ENCODE measurements at regions not wholly inside any gene's neighbourhood (a gene's known extent, or its start where the extent isn't known, plus 50 kb on each side); places are given as distances from the start of the nearest gene placed in this dataset.

DNA sequence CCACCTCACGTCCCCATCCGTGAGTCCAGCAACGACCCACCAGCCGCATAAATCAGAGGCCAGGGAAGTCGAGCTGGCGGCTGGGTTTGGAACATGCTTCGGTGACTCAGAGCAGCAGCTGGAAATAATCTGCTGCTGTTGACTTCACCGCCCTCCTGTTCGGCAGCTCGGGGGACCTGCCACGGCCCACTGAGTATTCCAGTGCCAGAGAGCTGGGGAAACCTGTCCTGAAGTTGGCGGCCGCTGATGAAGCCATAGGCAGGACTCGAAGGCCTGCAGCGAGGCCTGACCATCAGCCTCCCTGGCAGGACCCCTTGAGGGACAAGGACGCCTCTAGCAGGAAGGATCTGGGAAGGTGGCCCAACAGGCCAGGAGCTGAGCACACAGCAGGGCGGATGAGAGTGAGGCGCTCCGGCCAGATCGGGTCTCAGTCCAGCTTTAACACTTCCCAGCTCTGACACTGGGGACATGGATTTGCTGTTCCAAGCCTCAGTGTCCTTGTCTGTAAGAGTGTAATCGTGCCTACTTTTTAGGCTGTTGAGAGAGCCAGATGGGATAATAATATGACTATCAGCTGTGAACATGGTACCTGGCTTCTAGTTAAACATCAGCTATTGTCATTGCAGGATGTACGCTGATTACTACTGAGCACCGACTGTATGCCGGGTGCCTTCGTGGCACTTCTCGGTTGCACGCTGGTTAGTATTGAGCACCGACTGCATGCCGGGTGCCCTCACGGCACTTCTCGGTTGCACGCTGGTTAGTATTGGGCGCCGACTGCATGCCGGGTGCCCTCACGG is 50.4 kb upstream of the CIBAR2 start:
- DNase-seq = no peak

DNA sequence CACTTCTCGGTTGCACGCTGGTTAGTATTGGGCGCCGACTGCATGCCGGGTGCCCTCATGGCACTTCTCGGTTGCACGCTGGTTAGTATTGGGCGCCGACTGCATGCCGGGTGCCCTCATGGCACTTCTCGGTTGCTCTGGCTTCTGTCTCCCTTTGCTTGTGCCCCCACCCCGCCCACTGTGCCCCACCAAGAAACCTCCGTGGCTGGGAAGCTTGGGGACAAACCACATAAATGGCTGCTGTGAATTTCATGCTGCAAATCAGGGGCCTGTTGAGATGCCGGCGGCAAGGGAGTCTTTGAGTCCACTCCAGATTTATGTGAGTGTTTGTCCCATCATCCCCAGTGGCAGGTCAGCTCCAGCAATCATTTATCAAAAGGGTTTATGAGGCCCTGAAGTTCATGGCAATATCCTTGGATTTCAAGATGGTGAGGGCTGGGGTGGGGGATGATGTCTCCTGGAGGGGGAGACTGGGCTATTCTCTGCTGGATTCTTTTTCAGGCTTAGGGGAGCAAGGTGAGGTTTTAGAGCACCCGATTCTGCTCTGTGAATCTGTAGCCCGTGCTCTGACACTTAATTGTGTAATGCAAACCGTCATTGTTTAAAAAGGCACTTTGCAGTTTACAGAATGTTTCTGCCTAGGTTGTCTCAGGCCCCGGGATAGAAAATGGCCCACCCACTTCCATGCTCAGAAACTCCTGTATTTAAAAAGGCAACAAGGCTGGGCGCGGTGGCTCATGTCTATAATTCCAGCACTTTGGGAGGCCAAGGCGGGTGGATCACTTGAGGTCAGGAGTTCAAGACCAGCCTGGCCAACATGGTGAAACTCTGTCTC is 51.2 kb upstream of the CIBAR2 start:
- DNase-seq = no peak

DNA sequence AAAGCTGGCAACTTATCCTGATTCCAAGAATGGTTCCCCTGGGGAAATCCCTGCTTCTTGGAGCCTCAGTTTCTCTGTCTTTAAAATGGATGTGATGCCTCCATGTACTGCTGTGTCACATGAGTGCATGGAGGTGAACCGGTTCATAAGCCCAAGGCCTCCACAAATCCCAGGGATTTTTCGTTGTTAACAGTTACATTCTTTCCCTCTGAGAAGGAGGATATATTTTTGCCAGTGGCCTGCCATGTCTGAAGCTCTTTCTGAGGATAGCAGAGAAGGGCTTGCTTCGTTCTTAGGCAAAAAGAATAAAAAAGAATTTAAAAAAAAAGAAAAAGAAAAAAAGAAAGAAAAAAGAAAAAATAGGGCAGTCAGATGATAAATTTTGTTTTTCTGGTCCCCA is 52.2 kb upstream of the CIBAR2 start:
- DNase-seq = no peak

DNA sequence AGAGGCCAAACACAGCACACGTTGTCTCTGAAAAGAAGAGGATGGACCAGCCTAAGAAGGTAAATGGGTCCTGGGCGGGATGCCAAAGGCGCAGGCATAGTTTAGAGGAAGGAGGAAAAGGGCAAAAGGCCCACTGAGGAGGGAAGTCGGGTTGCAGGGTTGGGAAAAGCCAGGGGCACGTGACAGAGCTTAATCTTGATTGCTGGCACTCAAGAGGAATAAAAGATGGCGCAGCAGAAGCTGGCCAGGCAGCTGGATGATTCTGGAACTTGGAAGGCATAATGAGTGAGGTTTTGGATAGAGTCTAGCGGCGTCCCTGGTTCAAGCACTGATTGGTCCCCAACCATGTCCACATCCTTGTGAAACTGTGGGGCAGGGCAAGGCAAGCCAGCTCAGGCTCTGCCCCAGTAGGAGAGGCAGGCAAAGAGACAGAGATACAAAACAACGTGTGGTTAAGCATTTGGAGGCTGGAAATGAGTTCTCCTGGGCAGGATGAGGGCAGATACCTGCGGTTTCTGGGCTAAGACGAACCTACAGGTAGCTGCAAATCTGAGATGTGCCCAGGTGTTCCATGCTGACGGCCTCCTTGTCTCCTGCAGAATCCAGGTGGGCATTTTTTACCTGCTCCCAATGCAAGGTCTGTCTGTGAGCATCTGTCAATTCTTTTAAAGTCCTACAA is 52.7 kb upstream of the CIBAR2 start:
- no peak for DNase-seq

DNA sequence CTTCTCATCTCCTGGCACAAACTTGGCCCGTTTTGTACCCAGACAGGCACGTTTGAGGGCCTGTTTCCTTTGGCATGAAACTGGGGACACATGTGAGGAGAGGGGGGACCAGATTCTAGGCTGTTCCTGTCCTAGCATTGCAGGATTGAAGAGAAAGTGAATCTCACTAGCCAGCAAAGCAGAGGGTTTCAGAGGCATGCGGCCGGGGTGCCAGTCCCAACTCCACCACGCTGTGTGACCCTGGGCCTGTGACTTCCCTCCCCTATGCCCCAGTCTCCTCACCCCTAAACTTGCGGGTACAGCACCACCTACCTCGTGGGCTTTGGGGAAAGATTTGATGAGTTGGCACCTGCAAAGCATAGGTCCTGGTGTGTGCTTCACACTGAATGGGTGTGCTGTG is 53.5 kb upstream of the CIBAR2 start:
- no peak for DNase-seq

DNA sequence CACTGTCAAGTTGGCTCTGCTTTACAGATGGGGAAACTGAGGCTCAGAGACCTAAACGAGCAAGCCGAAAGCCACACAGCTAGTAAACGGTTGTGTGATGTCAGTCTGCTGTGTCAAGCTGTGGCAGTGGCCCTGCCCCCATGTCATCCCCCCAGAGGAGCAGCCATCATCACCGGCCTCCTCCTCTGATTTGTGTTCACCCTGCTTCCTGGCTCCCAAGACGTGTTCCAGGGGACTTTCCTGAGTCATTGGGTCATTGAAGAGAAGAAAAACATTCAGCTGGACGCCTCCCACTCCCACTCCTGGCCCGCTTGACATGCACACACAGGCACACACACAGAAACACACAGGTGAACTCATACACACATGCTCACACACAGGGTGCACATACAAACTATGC is 54.0 kb upstream of the CIBAR2 start:
- DNase-seq = no peak

DNA sequence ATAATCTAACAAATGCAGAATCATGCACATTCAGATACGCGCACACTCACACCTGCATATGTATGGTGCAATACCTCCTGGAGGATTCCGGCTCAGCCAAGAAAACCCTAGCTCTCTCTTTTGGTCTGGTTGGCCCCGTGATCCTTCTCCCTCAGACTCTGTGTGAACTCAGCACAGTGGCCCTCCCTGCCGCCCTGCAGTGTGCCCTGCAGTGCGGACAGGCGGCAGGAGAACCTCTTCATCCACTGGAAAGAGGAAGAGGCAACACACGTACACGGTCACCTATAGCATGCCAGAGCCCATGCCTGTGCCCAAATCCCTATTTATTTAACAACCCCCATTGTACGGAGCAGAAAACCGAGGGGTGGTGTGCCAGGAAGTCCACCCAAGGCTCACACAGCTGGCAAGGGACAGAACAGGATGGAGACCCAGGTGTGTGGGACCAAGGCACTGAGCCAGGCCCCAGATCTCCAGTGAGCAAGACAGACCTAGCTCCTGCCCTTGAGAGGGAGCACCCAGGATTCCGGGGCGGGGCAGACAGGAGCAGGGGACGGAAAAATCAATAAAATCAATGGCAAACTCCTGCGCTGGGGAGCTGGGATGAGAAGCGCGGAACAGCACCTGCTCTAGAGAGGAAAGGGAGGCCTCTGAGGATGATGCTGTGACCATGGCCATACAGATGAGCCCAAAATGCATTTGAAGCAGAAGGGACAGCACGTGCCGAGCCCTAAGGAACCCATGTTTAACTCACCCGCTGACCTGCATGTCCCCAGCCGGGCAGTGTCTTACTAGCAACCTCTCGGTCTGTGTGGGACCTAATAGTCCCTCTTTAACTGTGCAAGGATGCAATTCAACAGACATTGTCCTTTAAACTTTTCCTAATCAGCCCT is 54.7 kb upstream of the CIBAR2 start:
- DNase-seq = no peak

DNA sequence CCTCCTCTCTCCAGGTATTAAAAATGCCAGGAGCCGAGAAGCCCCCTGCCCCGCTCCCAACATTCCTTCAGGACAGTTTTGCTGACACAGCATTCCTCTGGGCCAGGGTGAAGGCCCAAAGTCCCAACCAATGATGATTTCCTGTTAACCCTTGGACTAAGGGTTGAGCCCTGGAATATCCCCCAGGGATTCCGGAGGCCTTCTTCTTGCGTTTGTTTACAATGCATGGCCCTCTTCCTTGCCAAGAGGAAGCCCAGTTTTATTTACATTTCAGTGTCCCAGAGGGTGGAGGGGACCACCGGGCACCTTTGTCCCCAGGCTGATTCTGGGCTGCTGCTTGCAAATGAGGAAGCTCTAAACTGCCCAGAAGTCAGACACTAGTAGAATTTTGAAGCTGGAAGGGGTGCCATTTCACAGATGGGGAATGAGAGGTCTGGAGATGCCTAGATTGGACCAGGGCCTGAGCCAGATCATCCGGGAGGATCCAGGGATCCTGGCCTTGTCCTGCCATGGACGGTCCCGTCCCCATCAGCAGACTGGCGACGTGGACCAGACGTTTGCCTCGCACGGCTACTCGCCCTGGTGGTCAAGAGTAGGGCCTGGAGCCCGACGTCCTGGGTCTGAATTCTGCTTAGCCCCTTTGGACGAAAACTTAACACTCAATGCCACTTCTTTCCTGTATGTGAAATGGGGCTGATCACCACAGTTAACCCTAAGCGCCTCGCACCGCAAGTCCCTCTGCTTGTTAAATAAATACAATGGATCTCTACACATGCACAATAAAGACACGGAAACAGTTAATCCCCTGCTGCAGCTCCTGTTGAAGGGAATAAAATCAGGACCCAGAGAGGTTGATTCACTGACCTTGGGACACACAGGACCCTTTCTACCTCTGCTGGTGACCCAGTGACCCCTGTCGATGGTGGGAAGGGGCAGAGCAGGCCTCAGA is 55.6 kb upstream of the CIBAR2 start:
- DNase-seq = no peak

DNA sequence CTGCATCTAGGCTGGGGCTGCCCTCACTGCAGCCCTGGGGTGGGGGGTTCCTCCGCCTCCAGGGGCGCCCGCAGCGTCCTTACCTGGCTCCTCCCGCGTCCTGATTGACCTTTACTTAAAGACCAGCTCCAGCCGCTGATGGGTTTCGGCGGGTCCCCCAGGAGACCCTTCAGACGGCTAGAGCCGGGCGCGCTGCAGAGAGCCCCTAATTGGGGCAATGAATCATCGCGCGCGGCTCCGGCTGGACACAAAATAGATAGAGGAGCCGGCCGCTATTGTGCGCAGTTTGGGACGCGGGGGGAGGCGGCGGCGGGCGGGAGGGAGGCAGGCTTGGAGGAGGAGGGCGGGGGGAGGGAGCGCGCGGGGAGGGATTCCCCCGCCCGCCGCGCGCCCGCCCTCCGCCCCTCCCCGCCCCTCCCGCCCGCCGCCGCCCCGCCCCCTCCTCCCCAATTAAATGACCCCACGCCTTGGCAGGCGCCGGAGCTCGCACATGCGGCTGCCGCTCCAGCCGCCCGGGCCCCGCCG is 56.5 kb upstream of the CIBAR2 start:
- DNase-seq = no peak

DNA sequence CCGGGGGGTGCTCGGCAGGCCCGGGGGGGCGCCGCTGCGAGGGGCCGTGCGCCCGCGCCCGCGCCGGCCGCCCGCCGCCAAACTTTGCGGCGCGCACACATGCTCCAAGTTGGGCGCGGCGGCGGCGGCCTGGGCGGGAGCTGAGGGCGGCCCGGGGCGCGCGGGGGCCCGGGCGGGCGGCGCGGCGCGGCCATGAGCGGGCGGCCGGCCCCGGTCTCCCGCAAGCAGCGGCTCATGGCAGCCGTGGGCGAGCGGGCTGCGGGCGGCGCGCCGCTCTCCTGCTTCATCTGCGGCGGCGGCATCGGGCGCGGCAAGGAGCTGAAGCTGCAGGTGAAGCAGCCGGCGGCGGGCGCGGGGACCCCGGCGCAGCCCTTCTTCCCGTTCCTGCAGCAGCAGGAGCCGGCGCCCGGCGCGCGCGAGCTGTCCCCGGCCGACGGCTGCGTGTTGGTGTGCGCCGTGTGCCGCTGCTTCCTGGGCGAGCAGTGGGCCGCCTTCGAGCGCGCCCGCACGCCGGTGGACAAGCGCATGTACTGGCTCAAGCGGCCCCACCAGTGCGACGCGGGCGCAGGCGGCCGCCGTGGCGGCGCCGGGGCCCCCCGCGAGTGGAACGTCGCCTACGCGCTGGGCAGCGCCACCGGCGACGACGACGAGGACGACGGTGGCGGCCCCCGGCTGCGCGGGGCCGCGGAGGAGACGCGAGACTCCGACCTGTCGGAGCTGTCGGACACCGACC is 57.2 kb upstream of the CIBAR2 start:
- DNase-seq = no peak

DNA sequence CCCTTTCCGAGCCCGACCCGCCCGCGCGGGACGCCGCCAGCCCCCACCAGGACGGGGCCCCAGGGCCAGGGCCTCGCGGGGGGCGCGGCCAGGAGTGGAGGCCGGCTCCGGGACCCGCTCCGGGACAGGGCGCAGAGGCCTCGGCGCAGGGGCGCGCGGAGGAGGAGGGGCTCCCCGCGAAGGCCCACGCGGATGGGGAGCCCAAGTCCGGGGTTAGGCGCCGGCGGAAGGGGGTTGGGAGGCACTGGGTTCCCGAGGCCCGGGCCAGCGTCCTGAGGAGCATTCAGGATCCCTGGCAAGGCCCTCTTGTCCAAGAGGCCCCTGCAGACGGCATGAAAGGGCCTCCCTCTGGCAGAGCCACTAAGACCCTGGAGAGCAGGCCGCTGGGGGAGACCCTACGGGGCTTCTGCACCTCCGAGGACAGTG is 57.8 kb upstream of the CIBAR2 start:
- no peak for DNase-seq

DNA sequence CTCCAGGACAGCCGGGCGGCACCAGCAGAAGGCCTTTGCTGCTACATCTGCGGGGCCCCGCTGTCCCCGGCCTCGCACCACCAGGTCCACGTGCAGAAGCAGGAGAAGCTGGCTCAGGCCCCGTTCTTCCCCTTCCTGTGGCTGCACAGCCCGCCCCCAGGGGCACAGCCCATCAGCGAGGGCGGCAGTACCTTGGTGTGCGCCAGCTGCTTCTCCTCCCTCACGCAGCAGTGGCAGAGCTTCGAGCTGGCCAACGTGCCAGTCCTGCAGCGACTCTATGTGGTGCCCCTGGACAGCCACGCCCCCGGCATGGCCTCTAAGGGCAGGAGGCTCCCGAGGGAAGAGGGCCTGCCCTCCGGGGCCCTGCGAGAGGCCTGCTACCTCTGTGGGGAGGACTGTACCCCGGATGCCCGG is 58.3 kb upstream of the CIBAR2 start:
- peak; percentile 62 for DNase-seq

DNA sequence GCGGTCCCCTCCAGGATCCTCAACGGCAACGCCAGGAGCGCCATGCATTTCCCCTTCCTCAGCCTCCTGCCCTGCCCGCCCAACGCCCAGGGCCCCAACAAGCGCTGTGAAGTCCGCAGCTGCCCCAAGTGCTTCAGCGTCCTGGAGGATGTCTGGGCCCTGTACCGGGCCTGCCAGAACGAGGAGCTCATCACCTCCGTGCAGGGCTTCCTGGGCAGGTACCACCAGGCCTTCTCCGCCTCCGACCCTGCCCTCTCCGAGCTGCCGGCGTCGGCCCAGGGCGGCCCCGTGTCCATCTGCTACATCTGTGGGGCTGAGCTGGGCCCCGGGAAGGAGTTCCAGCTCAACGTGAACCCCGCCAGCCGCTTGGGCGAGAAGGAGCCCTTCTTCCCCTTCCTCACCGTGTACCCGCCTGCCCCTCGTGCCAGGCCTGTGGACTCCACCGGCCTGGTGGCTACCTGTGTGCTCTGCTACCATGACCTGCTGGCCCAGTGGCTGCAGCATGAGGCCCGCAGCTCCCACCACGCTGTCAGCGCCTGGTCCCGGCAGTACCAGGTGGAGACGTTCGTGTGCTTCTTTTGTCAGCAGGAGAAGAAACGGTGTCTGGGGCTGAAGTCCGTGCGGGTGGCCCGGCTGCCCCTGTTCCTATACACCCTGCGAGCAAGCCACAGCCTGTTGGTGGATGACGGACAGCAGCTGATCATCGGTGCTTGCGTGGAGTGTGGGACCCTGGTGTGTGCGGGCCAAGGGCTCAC is 58.9 kb upstream of the CIBAR2 start:
- no peak for DNase-seq

DNA sequence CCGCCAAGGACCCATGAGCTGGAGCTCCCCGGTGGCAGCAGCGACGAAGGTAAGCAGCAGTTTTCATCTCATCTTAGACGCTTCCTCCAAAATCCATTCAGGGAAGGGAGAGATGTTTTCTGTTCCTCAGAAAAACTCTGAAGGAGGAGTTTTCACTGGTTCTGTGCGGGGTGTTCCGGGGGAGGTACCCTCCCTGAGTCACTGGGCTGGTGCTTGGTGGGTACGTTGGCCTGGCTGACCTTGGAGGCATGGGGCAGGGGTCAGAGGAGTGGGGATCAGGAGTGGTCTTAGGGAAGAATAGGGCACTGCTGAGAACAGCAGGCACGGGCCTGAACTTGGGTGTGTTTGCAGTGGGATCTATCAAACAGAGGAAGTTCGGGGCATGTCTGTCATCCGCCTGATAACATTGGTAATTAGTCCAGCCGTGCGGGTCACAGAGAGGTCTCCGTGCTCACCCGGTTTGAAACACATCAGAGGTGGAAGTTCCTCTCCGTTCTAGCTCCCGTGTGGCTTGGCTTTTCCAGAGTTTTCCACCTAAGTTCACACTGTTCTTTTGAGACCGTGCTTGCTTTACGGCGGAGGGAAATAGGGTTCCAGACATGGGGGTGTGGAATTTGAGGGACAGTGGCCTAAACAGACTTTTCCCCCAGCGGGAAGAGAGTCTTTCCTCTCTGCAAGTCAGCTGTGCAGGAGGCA is 59.6 kb upstream of the CIBAR2 start:
- DNase-seq = no peak

DNA sequence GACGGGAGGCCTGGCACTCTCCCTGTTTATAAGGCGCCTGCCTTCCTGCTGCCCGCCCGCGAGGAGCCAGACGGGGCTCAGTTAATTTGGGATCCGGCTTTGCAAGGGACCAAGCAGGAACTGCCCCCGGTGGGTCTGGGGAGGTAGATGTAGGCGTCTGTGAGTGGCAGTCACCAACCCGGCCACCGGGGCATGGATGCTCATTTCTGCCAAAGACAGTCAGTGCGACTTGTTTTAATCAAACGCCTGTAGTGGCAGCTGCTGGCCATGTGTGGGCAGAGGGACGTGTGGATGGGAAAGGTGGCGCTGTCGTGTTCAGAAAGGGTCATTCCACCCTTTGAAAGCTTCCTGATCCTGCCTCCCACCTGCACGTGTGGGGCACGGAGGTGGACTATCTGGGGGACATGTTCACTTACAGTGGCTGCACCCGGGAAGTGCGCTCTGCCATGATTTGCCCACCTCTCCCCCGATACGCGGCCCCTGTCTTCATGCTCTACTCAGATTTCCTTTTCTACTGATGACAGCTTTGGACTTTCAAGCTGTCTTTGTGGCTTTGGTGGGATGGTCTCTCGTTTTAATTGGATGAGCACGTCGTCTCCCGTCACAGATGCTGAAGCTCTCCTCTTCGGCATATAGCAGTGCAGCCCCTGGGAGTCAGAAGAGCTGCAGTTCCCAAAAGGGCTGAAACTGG is 60.3 kb upstream of the CIBAR2 start:
- peak; percentile 66 for DNase-seq

DNA sequence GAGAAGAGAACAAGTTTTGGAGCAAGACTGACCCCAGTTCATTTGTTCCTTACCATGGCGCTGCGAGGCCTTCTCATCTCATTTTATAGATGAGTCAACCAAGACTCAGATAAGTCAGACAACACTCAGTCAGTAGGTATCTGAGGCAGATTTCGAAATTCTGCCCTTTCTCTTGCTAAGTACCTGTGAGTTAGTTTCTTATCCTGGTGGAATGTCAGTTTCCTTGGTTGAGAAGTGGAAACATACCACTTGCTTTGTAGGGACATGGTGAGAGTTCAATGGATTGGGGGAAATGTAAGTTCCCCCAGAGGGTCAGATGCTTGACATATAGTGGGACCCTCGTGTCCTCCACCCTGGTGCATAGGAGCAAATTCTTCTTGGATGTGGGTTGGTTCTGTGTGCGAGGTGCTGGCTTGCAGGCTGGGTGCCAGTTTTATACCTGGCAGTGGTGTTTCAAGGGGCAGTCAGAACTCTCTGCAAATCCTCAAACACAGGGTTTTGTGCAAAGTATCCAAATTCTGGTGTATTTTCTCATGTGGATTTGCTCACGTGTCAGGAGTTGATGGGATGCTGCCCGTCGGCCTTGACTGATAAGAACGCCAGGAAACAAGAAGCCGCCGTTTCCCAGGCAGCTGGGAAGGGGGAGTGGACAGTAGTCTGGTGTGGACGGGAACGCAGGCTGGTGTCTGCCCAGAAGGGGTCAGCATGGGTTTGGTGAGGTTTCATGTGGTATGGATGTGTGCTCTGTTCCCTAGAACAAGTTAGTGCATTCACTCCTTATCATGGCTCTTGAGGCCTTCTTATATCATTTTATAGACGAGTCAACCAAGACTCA is 61.1 kb upstream of the CIBAR2 start:
- no peak for DNase-seq

DNA sequence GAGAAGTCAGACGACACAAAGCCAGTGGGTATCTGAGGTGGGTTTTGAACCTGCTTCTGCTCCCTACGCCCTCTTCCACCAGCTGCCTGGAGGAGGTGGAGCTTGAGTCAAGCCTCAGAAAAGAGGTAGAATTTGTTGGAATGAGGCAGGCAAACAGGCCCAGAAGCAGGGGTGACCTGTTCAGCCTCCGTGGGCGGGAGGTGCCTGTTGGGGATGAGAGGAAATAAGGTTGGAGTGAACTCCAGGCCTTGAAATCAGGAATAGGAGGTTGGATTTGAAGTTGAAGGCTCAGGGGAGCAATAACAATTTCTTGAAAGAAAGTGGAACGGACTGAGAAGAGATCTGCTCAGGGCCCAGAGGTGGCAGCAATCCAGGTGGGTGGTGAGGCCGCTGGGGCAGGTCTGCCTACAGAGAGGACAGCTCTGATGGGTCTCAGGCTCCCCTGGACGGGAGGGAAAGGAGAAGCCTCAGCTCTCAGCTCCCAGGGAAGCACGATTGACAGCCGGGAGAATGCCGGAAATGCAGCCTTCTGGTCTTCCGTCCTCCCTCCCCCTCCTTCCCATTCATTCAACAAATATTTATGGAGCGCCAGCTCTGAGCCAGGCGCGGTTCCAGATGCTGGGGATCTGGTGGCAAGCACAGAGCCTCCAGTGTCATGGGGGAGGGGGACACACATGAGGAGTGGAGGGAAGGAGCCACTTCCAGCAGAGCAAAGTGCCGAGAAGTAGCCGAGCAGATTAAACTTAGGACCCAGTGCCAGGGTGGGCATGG is 61.9 kb upstream of the CIBAR2 start:
- peak; percentile 47 for DNase-seq
